ENCODE measurements at regions not wholly inside any gene's neighbourhood (a gene's known extent, or its start where the extent isn't known, plus 50 kb on each side); places are given as distances from the start of the nearest gene placed in this dataset.

- TF ChIP-seq CTCF (IDR thresholded peaks at IDR 0.05), result no peak
- no peak for TF ChIP-seq ZFX (IDR thresholded peaks at IDR 0.05; ENCODE audit: borderline replicate concordance)
- H3K27ac ChIP-seq, result no peak overlapping the region
Observed at GRCh38 chr10:118403967-118404366, 61.8 kb upstream of the FAM204A start.

- TF ChIP-seq CTCF (IDR thresholded peaks at IDR 0.05) (no peak), ZFX (IDR thresholded peaks at IDR 0.05; ENCODE audit: borderline replicate concordance) (no peak)
- H3K27ac ChIP-seq, result no peak overlapping the region
Observed at GRCh38 chr10:118401708-118402193, 59.6 kb upstream of the FAM204A start.

- TF ChIP-seq ZFX (IDR thresholded peaks at IDR 0.05; ENCODE audit: borderline replicate concordance) (no peak), CTCF (IDR thresholded peaks at IDR 0.05) (no peak)
- H3K27ac ChIP-seq, result no peak overlapping the region
Observed at GRCh38 chr10:118397391-118397790, 55.3 kb upstream of the FAM204A start.

- no peak for TF ChIP-seq ZFX (IDR thresholded peaks at IDR 0.05; ENCODE audit: borderline replicate concordance)
- no peak for TF ChIP-seq CTCF (IDR thresholded peaks at IDR 0.05)
- no peak overlapping the region for H3K27ac ChIP-seq
Observed at GRCh38 chr10:118395947-118396346, 53.8 kb upstream of the FAM204A start.

- H3K27ac ChIP-seq, result no peak overlapping the region
- TF ChIP-seq ZFX (IDR thresholded peaks at IDR 0.05; ENCODE audit: borderline replicate concordance), result no peak
- no peak for TF ChIP-seq CTCF (IDR thresholded peaks at IDR 0.05)
Observed at GRCh38 chr10:118394301-118395200, 52.4 kb upstream of the FAM204A start.

- H3K27ac ChIP-seq, result no peak overlapping the region
- TF ChIP-seq ZFX (IDR thresholded peaks at IDR 0.05; ENCODE audit: borderline replicate concordance) (no peak), CTCF (IDR thresholded peaks at IDR 0.05) (no peak)
Observed at GRCh38 chr10:118392761-118393160, 50.6 kb upstream of the FAM204A start.

All from 22Rv1 (cell line).